H9 (cell line): ENCODE measurements at regions not wholly inside any gene's neighbourhood (a gene's known extent, or its start where the extent isn't known, plus 50 kb on each side); places are given as distances from the start of the nearest gene placed in this dataset.

Source experiments
- DNase-seq: peaks from one replicate; pipeline ENCODE4 v3.0.0-alpha.2; 2017
- H2AFZ ChIP-seq: one replicate; pipeline ENCODE4 v1.6.1; 2013; ENCODE audit warnings: mild to moderate bottlenecking, low read length, control low read depth, moderate library complexity
- H2AK5ac ChIP-seq: 2 replicates; pipeline ENCODE4 v1.6.1; 2013; ENCODE audit warnings: low read length, control low read depth, mixed read lengths; ENCODE audit not compliant: insufficient read length
- H2BK120ac ChIP-seq: one replicate; pipeline ENCODE4 v1.6.1; 2013; ENCODE audit warnings: low read depth, mild to moderate bottlenecking, low read length, control low read depth, inconsistent platforms; ENCODE audit not compliant: poor library complexity, severe bottlenecking
- H2BK12ac ChIP-seq: 2 replicates; pipeline ENCODE4 v1.6.1; 2013; ENCODE audit warnings: low read length, control low read depth, mixed read lengths, low read depth; ENCODE audit not compliant: insufficient read length
- H2BK15ac ChIP-seq: 2 replicates; pipeline ENCODE4 v1.6.1; 2013; ENCODE audit warnings: low read depth, low read length, control low read depth
- H2BK20ac ChIP-seq: one replicate; pipeline ENCODE4 v1.6.1; 2013; ENCODE audit warnings: low read depth, mild to moderate bottlenecking, low read length, control low read depth, inconsistent platforms; ENCODE audit not compliant: poor library complexity, severe bottlenecking
- H2BK5ac ChIP-seq: 2 replicates; pipeline ENCODE4 v1.6.1; 2013; ENCODE audit warnings: low read length, control low read depth, mixed read lengths; ENCODE audit not compliant: insufficient read length
- H3K14ac ChIP-seq: 2 replicates; pipeline ENCODE4 v1.6.1; 2013; ENCODE audit warnings: low read length, control low read depth; ENCODE audit not compliant: insufficient read depth
- H3K18ac ChIP-seq: 2 replicates; pipeline ENCODE4 v1.6.1; 2013; ENCODE audit warnings: low read depth, mild to moderate bottlenecking, mixed read lengths, low read length, control low read depth; ENCODE audit not compliant: insufficient read length
- H3K23ac ChIP-seq: 2 replicates; pipeline ENCODE4 v1.6.1; 2013; ENCODE audit warnings: low read length, control low read depth, mixed read lengths, low read depth; ENCODE audit not compliant: insufficient read length
- H3K23me2 ChIP-seq: 2 replicates; pipeline ENCODE4 v1.6.1; 2013; ENCODE audit warnings: low read depth, mild to moderate bottlenecking, mixed read lengths, low read length, control low read depth; ENCODE audit not compliant: insufficient read length, poor library complexity, severe bottlenecking
- H3K27ac ChIP-seq: 2 replicates; pipeline ENCODE4 v1.5.1; 2013; ENCODE audit warnings: low read length, control low read depth, mixed read lengths, low read depth; ENCODE audit not compliant: insufficient read length
- H3K27me3 ChIP-seq: 2 replicates; pipeline ENCODE4 v1.6.1; 2013; ENCODE audit warnings: low read length, control low read depth, inconsistent platforms; ENCODE audit not compliant: insufficient read depth
- H3K4ac ChIP-seq: 2 replicates; pipeline ENCODE4 v1.6.1; 2013; ENCODE audit warnings: low read depth, mild to moderate bottlenecking, control low read depth, inconsistent platforms, low read length, moderate library complexity
- H3K4me1 ChIP-seq: 2 replicates; pipeline ENCODE4 v1.6.1; 2013; ENCODE audit warnings: low read length, control low read depth, inconsistent platforms; ENCODE audit not compliant: insufficient read depth
- H3K4me2 ChIP-seq: 2 replicates; pipeline ENCODE4 v1.6.1; 2013; ENCODE audit warnings: low read length, control low read depth, mixed read lengths; ENCODE audit not compliant: insufficient read length, insufficient read depth
- H3K56ac ChIP-seq: 2 replicates; pipeline ENCODE4 v1.6.1; 2013; ENCODE audit warnings: low read depth, mild to moderate bottlenecking, mixed read lengths, low read length, control low read depth; ENCODE audit not compliant: insufficient read length
- H3K79me1 ChIP-seq: 2 replicates; pipeline ENCODE4 v1.6.1; 2013; ENCODE audit warnings: low read depth, mild to moderate bottlenecking, moderate library complexity, low read length, control low read depth, inconsistent platforms; ENCODE audit not compliant: insufficient read depth, poor library complexity, severe bottlenecking
- H3K79me2 ChIP-seq: 2 replicates; pipeline ENCODE4 v1.6.1; 2013; ENCODE audit warnings: low read length, control low read depth, inconsistent platforms; ENCODE audit not compliant: insufficient read depth
- H3K9ac ChIP-seq: 2 replicates; pipeline ENCODE4 v1.6.1; 2013; ENCODE audit warnings: low read length, control low read depth, mixed read lengths; ENCODE audit not compliant: insufficient read length; ENCODE audit errors: extremely low read depth
- H3K9me3 ChIP-seq: one replicate; pipeline ENCODE4 v1.6.1; 2013; ENCODE audit warnings: low read depth, low read length, inconsistent platforms; ENCODE audit not compliant: control insufficient read depth
- H3T11ph ChIP-seq: one replicate; pipeline ENCODE4 v1.6.1; 2013; ENCODE audit warnings: mild to moderate bottlenecking, low read length, control low read depth, inconsistent platforms
- H4K20me1 ChIP-seq: one replicate; pipeline ENCODE4 v1.6.1; 2013; ENCODE audit not compliant: control insufficient read depth, insufficient read length, insufficient read depth
- H4K5ac ChIP-seq: 2 replicates; pipeline ENCODE4 v1.6.1; 2013; ENCODE audit warnings: low read depth, mild to moderate bottlenecking, mixed read lengths, low read length, control low read depth; ENCODE audit not compliant: insufficient read length
- H4K8ac ChIP-seq: replicated peaks from 2 replicates; pipeline ENCODE4 v1.6.1; 2013; ENCODE audit warnings: low read length, control low read depth, mixed read lengths, low read depth; ENCODE audit not compliant: insufficient read length
- H4K91ac ChIP-seq: 2 replicates; pipeline ENCODE4 v1.6.1; 2013; ENCODE audit warnings: low read depth, mild to moderate bottlenecking, moderate library complexity, mixed read lengths, low read length, control low read depth; ENCODE audit not compliant: insufficient read length
- H3K27ac Mint-ChIP-seq, 3 experiments: 2 replicates in 2 of 3; 3 replicates in 1 of 3; pipeline ENCODE4 v1.8.0; 2020 to 2021; ENCODE audit warnings: mixed read lengths in 3 of 3, mild to moderate bottlenecking in 1 of 3, moderate library complexity in 1 of 3
- H3K27me3 Mint-ChIP-seq: 2 replicates; pipeline ENCODE4 v1.8.0; 2021; ENCODE audit warnings: low read depth, mild to moderate bottlenecking, moderate library complexity, mixed read lengths
- H3K36me3 Mint-ChIP-seq, 3 experiments: 2 replicates in 2 of 3; 3 replicates in 1 of 3; pipeline ENCODE4 v1.8.0; 2020 to 2021; ENCODE audit warnings: low read depth in 3 of 3, mixed read lengths in 3 of 3; ENCODE audit not compliant: insufficient read depth in 1 of 3
- H3K4me1 Mint-ChIP-seq, 2 experiments: 2 replicates each; pipeline ENCODE4 v1.8.0; 2020; ENCODE audit warnings: mixed read lengths in 2 of 2
- H3K4me3 Mint-ChIP-seq, 2 experiments: 2 replicates in 1 of 2; 3 replicates in 1 of 2; pipeline ENCODE4 v1.8.0; 2020 to 2021; ENCODE audit warnings: mild to moderate bottlenecking in 2 of 2, mixed read lengths in 2 of 2, moderate library complexity in 1 of 2
- H3K9me3 Mint-ChIP-seq, 2 experiments: 2 replicates in 1 of 2; 3 replicates in 1 of 2; pipeline ENCODE4 v1.8.0; 2020; ENCODE audit warnings: mild to moderate bottlenecking in 2 of 2, mixed read lengths in 2 of 2, moderate library complexity in 1 of 2
- TF ChIP-seq, protein P1 (sequence below): fragments of 200-600 bp; sonication (generic); conservative IDR thresholded peaks from 3 replicates; pipeline ENCODE4 v1.8.0; 2021; ENCODE audit warnings: antibody characterized with exemption, mild to moderate bottlenecking

DNA sequence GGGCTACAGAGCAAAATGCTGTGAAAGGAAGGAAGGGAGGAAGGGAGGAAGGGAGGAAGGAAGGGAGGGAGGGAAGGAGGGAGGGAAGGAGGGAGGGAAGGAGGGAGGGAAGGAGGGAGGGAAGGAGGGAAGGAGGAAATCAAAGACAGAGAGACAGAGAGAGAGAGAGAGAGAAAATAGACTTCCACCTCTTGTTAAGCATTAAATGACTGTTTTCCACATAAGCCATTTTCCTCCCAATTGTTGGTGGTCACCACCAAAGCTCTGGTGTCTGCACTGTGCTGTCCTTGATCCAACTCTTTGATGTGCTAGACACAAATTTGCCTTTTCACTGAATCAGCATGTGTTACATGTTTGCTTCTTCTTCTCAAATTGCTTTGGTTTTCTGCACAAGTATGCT lies 90.7 kb upstream of the INHBA start:
- peaks cover 0 to 7% of the 10 kb centered on the region in 2 experiments; a peak in 1 of 4 replicates for H3K4me1 Mint-ChIP-seq
- no peak overlapping the region for H3K4me3 Mint-ChIP-seq
- Histone ChIP-seq H3K4me2 (no peak overlapping the region), H3T11ph (no peak overlapping the region), H4K8ac (no peak overlapping the region), H3K23ac (no peak overlapping the region), H2AK5ac (no peak overlapping the region), H2BK5ac (no peak overlapping the region), H3K18ac (no peak overlapping the region), H3K14ac (no peak overlapping the region), H3K27ac (no peak overlapping the region), H2BK15ac (no peak overlapping the region), H3K56ac (no peak overlapping the region), H3K9me3 (no peaks in the 10 kb centered on the region), H4K20me1 (no peaks in the 10 kb centered on the region), H2AFZ (no peak overlapping the region), H2BK12ac (no peak overlapping the region), H3K79me2 (no peaks in the 10 kb centered on the region), H3K9ac (no peak overlapping the region), H3K4me1 (no peaks in the 10 kb centered on the region), H3K79me1 (no peaks in the 10 kb centered on the region), H3K23me2 (no peaks in the 10 kb centered on the region), H4K91ac (no peak overlapping the region), H2BK120ac (no peak overlapping the region), H4K5ac (no peak overlapping the region), H2BK20ac (no peak overlapping the region), H3K4ac (no peak overlapping the region), H3K27me3 (no peaks in the 10 kb centered on the region)
- H3K9me3 Mint-ChIP-seq: no peaks in the 10 kb centered on the region; a peak in 1 of 5 replicates
- no peak overlapping the region for H3K27ac Mint-ChIP-seq
- TF ChIP-seq, protein P1, sequence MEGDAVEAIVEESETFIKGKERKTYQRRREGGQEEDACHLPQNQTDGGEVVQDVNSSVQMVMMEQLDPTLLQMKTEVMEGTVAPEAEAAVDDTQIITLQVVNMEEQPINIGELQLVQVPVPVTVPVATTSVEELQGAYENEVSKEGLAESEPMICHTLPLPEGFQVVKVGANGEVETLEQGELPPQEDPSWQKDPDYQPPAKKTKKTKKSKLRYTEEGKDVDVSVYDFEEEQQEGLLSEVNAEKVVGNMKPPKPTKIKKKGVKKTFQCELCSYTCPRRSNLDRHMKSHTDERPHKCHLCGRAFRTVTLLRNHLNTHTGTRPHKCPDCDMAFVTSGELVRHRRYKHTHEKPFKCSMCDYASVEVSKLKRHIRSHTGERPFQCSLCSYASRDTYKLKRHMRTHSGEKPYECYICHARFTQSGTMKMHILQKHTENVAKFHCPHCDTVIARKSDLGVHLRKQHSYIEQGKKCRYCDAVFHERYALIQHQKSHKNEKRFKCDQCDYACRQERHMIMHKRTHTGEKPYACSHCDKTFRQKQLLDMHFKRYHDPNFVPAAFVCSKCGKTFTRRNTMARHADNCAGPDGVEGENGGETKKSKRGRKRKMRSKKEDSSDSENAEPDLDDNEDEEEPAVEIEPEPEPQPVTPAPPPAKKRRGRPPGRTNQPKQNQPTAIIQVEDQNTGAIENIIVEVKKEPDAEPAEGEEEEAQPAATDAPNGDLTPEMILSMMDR: no peak
- H3K36me3 Mint-ChIP-seq: no peaks in the 10 kb centered on the region
- H3K27me3 Mint-ChIP-seq: no peaks in the 10 kb centered on the region; the same call in 1 of the 2 replicates
- DNase-seq: no peak
